ENCODE measurements at regions not wholly inside any gene's neighbourhood (a gene's known extent, or its start where the extent isn't known, plus 50 kb on each side); places are given as distances from the start of the nearest gene placed in this dataset.

DNA sequence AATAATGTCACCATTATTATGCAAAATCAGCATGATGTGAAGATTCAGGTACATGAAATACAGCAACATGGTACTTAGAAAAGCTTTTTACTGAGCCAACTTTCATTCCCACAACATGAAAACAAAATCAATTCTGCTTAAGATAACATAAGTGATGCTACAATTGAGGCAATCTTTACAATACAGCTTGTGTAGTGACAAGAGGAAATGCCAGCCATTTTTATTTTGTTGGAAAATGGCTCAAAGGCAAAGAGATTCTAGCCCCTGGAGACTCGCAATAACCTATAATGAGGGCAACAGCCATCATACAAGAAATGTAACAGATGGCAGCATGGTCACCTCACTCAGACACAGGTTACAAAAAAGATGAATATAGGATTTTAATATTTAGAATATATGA, 560.4 kb downstream of the SPOCK3 start:
- BruUV-seq (replicated peaks) = no TSS peak
- Histone ChIP-seq H3K4me3 (ENCODE audit: insufficient read depth, low read depth, low read length) (no peak overlapping the region), H3K56ac (ENCODE audit: extremely low read depth, insufficient read depth, low read length) (no peak overlapping the region), H3K18ac (ENCODE audit: low read depth, low read length) (no peak overlapping the region), H2AK5ac (ENCODE audit: low read depth, low read length) (no peak overlapping the region), H4K5ac (ENCODE audit: low read depth, low read length) (no peak overlapping the region), H2BK15ac (ENCODE audit: low read depth, low read length) (no peak overlapping the region), H3K27ac (ENCODE audit: insufficient read depth, low read length) (no peak overlapping the region), H3K4ac (ENCODE audit: low read depth, low read length) (no peak overlapping the region), H2BK120ac (ENCODE audit: low read depth, low read length) (no peak overlapping the region), H3K14ac (replicated peaks; ENCODE audit: low read depth, low read length) (no peak overlapping the region), H3K4me2 (ENCODE audit: low read depth, low read length) (no peak overlapping the region), H2BK20ac (ENCODE audit: low read depth, low read length) (no peak overlapping the region), H2AK9ac (replicated peaks; ENCODE audit: low read depth, low read length, poor library complexity) (no peak overlapping the region), H3K9me3 (ENCODE audit: control insufficient read depth, insufficient read depth, low read length) (peaks cover 5% of the 10 kb centered on the region), H4K91ac (ENCODE audit: insufficient read depth, low read depth, low read length) (no peak overlapping the region), H3K79me1 (ENCODE audit: low read depth in 1 of 2, low read length in 2 of 2) (no peaks in the 10 kb centered on the region), H2AFZ (replicated peaks; ENCODE audit: low read length, poor library complexity) (no peak overlapping the region), H3K27me3 (ENCODE audit: control insufficient read depth, insufficient read depth, low read length) (no peaks in the 10 kb centered on the region), H2BK5ac (ENCODE audit: low read depth, low read length, poor library complexity, severe bottlenecking) (no peak overlapping the region), H3K9ac (ENCODE audit: low read depth, low read length) (no peak overlapping the region), H3K9me1 (ENCODE audit: insufficient read depth, low read length) (no peaks in the 10 kb centered on the region), H3K36me3 (ENCODE audit: control insufficient read depth, insufficient read depth, low read length) (no peaks in the 10 kb centered on the region), H3K4me1 (ENCODE audit: control insufficient read depth, insufficient read depth, low read length) (no peaks in the 10 kb centered on the region), H4K8ac (ENCODE audit: low read depth in 2 of 2, low read length in 2 of 2) (no peak overlapping the region), H3K23ac (ENCODE audit: low read depth, low read length) (no peak overlapping the region), H4K20me1 (ENCODE audit: insufficient read depth, low read length) (no peaks in the 10 kb centered on the region)
- ATAC-seq (ENCODE audit: low read depth) = no peak
- POLR2A ChIA-PET (ENCODE audit: unreplicated experiment) = no interaction called here
- no CpG with 5 or more reads among the region's 1 CpG for WGBS, 2 experiments (ENCODE audit: extremely low coverage in 2 of 2, insufficient read length in 1 of 2)
- dilution Hi-C loops (cut with HindIII; ENCODE audit: low sequenced_read_pairs, unreplicated experiment) = no loop called here
- intact Hi-C loops (cut with micrococcal nuclease) = no loop called here
- CTCF ChIA-PET = no interaction called here
- TF ChIP-seq RAD21 (IDR thresholded peaks at IDR 0.05; ENCODE audit: low read length) (no peak), MXI1 (IDR thresholded peaks at IDR 0.05; ENCODE audit: borderline replicate concordance, low read depth, low read length) (no peak), CEBPB (IDR thresholded peaks at IDR 0.05; ENCODE audit: low read depth, low read length) (no peak), RCOR1 (IDR thresholded peaks at IDR 0.05; ENCODE audit: insufficient replicate concordance, low read length) (no peak), CHD1 (IDR thresholded peaks at IDR 0.05; ENCODE audit: low read depth, low read length) (no peak), RFX5 (IDR thresholded peaks at IDR 0.05; ENCODE audit: low read depth, low read length) (no peak), NFE2L2 (IDR thresholded peaks at IDR 0.05; ENCODE audit: low read depth, low read length) (no peak), MAZ (IDR thresholded peaks at IDR 0.05; ENCODE audit: borderline replicate concordance, low read depth, low read length) (no peak), SMC3 (IDR thresholded peaks at IDR 0.05; ENCODE audit: low read depth, low read length) (no peak), FOS (IDR thresholded peaks at IDR 0.05; ENCODE audit: low read depth, low read length) (no peak), POLR2A (IDR thresholded peaks at IDR 0.05; ENCODE audit: low read depth, low read length) (no peak), BHLHE40 (IDR thresholded peaks at IDR 0.05; ENCODE audit: low read depth, low read length) (no peak), MAFK (IDR thresholded peaks at IDR 0.05; ENCODE audit: low read depth, low read length) (no peak)
- TF ChIP-seq, protein P1, sequence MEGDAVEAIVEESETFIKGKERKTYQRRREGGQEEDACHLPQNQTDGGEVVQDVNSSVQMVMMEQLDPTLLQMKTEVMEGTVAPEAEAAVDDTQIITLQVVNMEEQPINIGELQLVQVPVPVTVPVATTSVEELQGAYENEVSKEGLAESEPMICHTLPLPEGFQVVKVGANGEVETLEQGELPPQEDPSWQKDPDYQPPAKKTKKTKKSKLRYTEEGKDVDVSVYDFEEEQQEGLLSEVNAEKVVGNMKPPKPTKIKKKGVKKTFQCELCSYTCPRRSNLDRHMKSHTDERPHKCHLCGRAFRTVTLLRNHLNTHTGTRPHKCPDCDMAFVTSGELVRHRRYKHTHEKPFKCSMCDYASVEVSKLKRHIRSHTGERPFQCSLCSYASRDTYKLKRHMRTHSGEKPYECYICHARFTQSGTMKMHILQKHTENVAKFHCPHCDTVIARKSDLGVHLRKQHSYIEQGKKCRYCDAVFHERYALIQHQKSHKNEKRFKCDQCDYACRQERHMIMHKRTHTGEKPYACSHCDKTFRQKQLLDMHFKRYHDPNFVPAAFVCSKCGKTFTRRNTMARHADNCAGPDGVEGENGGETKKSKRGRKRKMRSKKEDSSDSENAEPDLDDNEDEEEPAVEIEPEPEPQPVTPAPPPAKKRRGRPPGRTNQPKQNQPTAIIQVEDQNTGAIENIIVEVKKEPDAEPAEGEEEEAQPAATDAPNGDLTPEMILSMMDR (conservative IDR thresholded peaks at IDR 0.05; ENCODE audit: low read depth, low read length) = no peak
- TF ChIP-seq, protein P2, sequence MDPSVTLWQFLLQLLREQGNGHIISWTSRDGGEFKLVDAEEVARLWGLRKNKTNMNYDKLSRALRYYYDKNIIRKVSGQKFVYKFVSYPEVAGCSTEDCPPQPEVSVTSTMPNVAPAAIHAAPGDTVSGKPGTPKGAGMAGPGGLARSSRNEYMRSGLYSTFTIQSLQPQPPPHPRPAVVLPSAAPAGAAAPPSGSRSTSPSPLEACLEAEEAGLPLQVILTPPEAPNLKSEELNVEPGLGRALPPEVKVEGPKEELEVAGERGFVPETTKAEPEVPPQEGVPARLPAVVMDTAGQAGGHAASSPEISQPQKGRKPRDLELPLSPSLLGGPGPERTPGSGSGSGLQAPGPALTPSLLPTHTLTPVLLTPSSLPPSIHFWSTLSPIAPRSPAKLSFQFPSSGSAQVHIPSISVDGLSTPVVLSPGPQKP (IDR thresholded peaks at IDR 0.05; ENCODE audit: borderline replicate concordance, low read depth, low read length) = no peak
- TF ChIP-seq, protein P3, sequence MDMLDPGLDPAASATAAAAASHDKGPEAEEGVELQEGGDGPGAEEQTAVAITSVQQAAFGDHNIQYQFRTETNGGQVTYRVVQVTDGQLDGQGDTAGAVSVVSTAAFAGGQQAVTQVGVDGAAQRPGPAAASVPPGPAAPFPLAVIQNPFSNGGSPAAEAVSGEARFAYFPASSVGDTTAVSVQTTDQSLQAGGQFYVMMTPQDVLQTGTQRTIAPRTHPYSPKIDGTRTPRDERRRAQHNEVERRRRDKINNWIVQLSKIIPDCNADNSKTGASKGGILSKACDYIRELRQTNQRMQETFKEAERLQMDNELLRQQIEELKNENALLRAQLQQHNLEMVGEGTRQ (IDR thresholded peaks at IDR 0.05; ENCODE audit: low read depth, low read length) = no peak
- DNase-seq = no peak
- in situ Hi-C loops (cut with MboI; ENCODE audit: low sequenced_read_pairs) = no loop called here

Measured in IMR-90 (cell line).